PC-3 (cell line): ENCODE measurements at regions not wholly inside any gene's neighbourhood (a gene's known extent, or its start where the extent isn't known, plus 50 kb on each side); places are given as distances from the start of the nearest gene placed in this dataset.

Experiments
- ATAC-seq: fragments of 200-7000 bp; cut with Tn5 transposase; 2 replicates; pipeline ENCODE4 v1.9.1; 2020; ENCODE audit warnings: mild to moderate bottlenecking, moderate library complexity
- BruUV-seq: library from RNA; stranded (reverse); fragments of 400-500 nt; replicated peaks from 2 replicates; lab custom pipeline; 2021; lab: Mats Ljungman, UMichigan
- CTCF ChIA-PET: fragments of 300-600 bp; sonication (Branson Sonifier 250); formaldehyde crosslinking; loops from one replicate; lab custom pipeline; 2022; ENCODE audit warnings: antibody characterized with exemption; lab: Charles Lee
- POLR2A ChIA-PET: fragments of 300-600 bp; sonication (Branson Sonifier 250); formaldehyde crosslinking; loops from one replicate; lab custom pipeline; 2022; ENCODE audit warnings: antibody characterized with exemption; ENCODE audit not compliant: unreplicated experiment; lab: Charles Lee
- DNase-seq: peaks from one replicate; pipeline ENCODE4 v3.0.0-alpha.2; 2015
- H2AFZ ChIP-seq: fragments of 300-600 bp; sonication (generic); 2 replicates; pipeline ENCODE4 v1.6.0; 2016; ENCODE audit warnings: antibody characterized with exemption, low read length
- H3F3A ChIP-seq: fragments of 300-600 bp; sonication (generic); one replicate; pipeline ENCODE4 v1.6.0; 2017; ENCODE audit warnings: antibody characterized with exemption, low read length, control low read depth, mild to moderate bottlenecking; ENCODE audit not compliant: unreplicated experiment
- H3K27ac ChIP-seq: fragments of 300-600 bp; sonication (generic); 2 replicates; pipeline ENCODE4 v1.5.1; 2016; ENCODE audit warnings: mild to moderate bottlenecking, low read length
- H3K27me3 ChIP-seq: fragments of 300-600 bp; sonication (generic); 2 replicates; pipeline ENCODE4 v1.6.1; 2016; ENCODE audit warnings: low read length, mixed read lengths
- H3K36me3 ChIP-seq: fragments of 300-600 bp; sonication (generic); 2 replicates; pipeline ENCODE4 v1.6.1; 2016; ENCODE audit warnings: low read depth, mixed run types, low read length, mixed read lengths
- H3K4me1 ChIP-seq: fragments of 300-600 bp; sonication (generic); 2 replicates; pipeline ENCODE4 v1.5.1; 2016; ENCODE audit warnings: low read length; ENCODE audit not compliant: insufficient read depth
- H3K4me2 ChIP-seq: fragments of 300-600 bp; sonication (generic); 2 replicates; pipeline ENCODE4 v1.6.0; 2016; ENCODE audit warnings: low read length
- H3K4me3 ChIP-seq: fragments of 300-600 bp; sonication (generic); 2 replicates; pipeline ENCODE4 v1.5.1; 2016; ENCODE audit warnings: mild to moderate bottlenecking, low read length, mixed read lengths
- H3K79me2 ChIP-seq: fragments of 300-600 bp; sonication (generic); 2 replicates; pipeline ENCODE4 v1.6.1; 2017; ENCODE audit warnings: low read length, mixed read lengths
- H3K9ac ChIP-seq: fragments of 300-600 bp; sonication (generic); 2 replicates; pipeline ENCODE4 v1.6.0; 2016; ENCODE audit warnings: mild to moderate bottlenecking, low read length
- H3K9me2 ChIP-seq: fragments of 300-600 bp; sonication (generic); replicated peaks from 2 replicates; pipeline ENCODE4 v1.6.1; 2016; ENCODE audit warnings: mixed run types, low read length, mixed read lengths
- H3K9me3 ChIP-seq: fragments of 300-600 bp; sonication (generic); 2 replicates; pipeline ENCODE4 v1.6.1; 2016; ENCODE audit warnings: low read length, mixed read lengths
- H4K20me1 ChIP-seq: fragments of 300-600 bp; sonication (generic); 2 replicates; pipeline ENCODE4 v1.6.1; 2016; ENCODE audit warnings: low read length, mixed read lengths
- EZH2 ChIP-seq: fragments of 300-600 bp; sonication (generic); IDR thresholded peaks from one replicate; pipeline ENCODE4 v1.6.1; 2017; ENCODE audit warnings: antibody characterized with exemption, mild to moderate bottlenecking, low read length; ENCODE audit not compliant: unreplicated experiment
- EZH2phosphoT487 ChIP-seq: fragments of 300-600 bp; sonication (generic); IDR thresholded peaks from 2 replicates; pipeline ENCODE4 v1.6.1; 2018; ENCODE audit warnings: mild to moderate bottlenecking, antibody characterized with exemption, low read length, borderline replicate concordance
- intact Hi-C: fragments of 100-400 bp; cut with micrococcal nuclease; formaldehyde crosslinking; loops from 2 replicates; pipeline ENCODE4 v1.9.0; 2023
- TF ChIP-seq, protein P1 (sequence below): fragments of 300-600 bp; sonication (generic); conservative IDR thresholded peaks from 2 replicates; pipeline ENCODE4 v1.5.1; 2017; ENCODE audit warnings: antibody characterized with exemption, low read depth, mild to moderate bottlenecking, low read length

DNA sequence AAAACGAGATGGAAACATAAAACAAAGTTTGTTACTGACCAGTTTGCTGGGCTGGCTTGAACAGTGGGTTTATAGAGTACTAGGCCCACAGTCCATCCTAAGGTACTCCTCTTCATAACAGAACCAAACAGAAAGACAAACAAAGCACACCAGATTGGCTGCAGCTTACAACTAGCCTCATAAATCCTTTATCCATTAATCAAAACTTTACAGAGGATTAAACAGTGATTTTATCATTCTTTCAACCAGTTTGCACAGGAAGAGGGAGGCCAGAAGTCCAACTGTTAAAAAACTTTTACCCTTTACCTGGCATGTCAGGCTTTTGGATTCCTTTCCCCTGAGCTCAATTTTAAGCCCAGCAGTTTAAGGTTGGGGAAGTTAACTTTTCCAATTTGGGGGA is 1467.6 kb downstream of the MAT2B start:
- no peaks in the 10 kb centered on the region for H4K20me1 ChIP-seq
- CTCF ChIA-PET: no interaction called here
- H3F3A ChIP-seq: no peaks in the 10 kb centered on the region
- no peak overlapping the region for H2AFZ ChIP-seq
- ATAC-seq (no peak), DNase-seq (no peak)
- no peaks in the 10 kb centered on the region for H3K27me3 ChIP-seq
- no peak for TF ChIP-seq EZH2phosphoT487
- TF ChIP-seq EZH2: no peak
- TF ChIP-seq, protein P1, sequence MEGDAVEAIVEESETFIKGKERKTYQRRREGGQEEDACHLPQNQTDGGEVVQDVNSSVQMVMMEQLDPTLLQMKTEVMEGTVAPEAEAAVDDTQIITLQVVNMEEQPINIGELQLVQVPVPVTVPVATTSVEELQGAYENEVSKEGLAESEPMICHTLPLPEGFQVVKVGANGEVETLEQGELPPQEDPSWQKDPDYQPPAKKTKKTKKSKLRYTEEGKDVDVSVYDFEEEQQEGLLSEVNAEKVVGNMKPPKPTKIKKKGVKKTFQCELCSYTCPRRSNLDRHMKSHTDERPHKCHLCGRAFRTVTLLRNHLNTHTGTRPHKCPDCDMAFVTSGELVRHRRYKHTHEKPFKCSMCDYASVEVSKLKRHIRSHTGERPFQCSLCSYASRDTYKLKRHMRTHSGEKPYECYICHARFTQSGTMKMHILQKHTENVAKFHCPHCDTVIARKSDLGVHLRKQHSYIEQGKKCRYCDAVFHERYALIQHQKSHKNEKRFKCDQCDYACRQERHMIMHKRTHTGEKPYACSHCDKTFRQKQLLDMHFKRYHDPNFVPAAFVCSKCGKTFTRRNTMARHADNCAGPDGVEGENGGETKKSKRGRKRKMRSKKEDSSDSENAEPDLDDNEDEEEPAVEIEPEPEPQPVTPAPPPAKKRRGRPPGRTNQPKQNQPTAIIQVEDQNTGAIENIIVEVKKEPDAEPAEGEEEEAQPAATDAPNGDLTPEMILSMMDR: no peak
- no peaks in the 10 kb centered on the region for H3K79me2 ChIP-seq
- no peak overlapping the region for H3K9ac ChIP-seq
- 0 out of 2 replicates have a peak, but pooled peaks cover 3% of the 10 kb centered on the region for H3K9me3 ChIP-seq
- H3K27ac ChIP-seq: no peak overlapping the region
- no peaks in the 10 kb centered on the region for H3K4me1 ChIP-seq
- BruUV-seq: no TSS peak
- POLR2A ChIA-PET: no interaction called here
- H3K4me3 ChIP-seq: no peak overlapping the region
- no peaks in the 10 kb centered on the region for H3K36me3 ChIP-seq
- intact Hi-C loops: no loop called here
- no peak overlapping the region for H3K4me2 ChIP-seq
- no peaks in the 10 kb centered on the region for H3K9me2 ChIP-seq

DNA sequence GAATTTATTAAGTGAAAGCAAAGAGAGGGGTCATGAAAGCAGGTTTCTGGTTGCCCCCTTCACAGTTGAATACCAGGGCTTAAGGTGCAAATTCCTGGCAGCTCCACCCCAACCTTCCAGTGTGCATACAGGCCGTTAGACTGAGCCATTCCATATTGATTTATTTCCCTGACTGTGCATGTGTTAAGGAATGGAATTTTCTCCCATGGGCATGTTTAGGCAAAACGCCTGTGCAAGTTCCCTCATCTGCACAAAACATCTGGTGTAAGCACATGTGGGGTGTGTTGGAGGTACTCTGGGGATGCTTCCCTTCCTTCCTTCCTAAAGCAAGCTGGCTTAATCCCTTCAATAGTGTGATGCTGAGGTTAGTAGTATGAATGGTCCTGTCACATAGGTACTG is 1470.6 kb downstream of the MAT2B start:
- no peak overlapping the region for H3K27ac ChIP-seq
- no peak overlapping the region for H3K9ac ChIP-seq
- 0 out of 2 replicates have a peak, but pooled peaks cover 3% of the 10 kb centered on the region for H3K9me3 ChIP-seq
- no peak overlapping the region for H2AFZ ChIP-seq
- DNase-seq (no peak), ATAC-seq (no peak)
- no peak overlapping the region for H3K4me3 ChIP-seq
- TF ChIP-seq EZH2 (no peak), EZH2phosphoT487 (no peak)
- TF ChIP-seq, protein P1: no peak
- POLR2A ChIA-PET: no interaction called here
- no peaks in the 10 kb centered on the region for H3K4me1 ChIP-seq
- no peaks in the 10 kb centered on the region for H3K36me3 ChIP-seq
- no TSS peak for BruUV-seq
- intact Hi-C loops: no loop called here
- H4K20me1 ChIP-seq: no peaks in the 10 kb centered on the region
- CTCF ChIA-PET: no interaction called here
- H3K27me3 ChIP-seq: no peaks in the 10 kb centered on the region
- H3F3A ChIP-seq: no peaks in the 10 kb centered on the region
- H3K79me2 ChIP-seq: no peaks in the 10 kb centered on the region
- no peak overlapping the region for H3K4me2 ChIP-seq
- no peaks in the 10 kb centered on the region for H3K9me2 ChIP-seq

DNA sequence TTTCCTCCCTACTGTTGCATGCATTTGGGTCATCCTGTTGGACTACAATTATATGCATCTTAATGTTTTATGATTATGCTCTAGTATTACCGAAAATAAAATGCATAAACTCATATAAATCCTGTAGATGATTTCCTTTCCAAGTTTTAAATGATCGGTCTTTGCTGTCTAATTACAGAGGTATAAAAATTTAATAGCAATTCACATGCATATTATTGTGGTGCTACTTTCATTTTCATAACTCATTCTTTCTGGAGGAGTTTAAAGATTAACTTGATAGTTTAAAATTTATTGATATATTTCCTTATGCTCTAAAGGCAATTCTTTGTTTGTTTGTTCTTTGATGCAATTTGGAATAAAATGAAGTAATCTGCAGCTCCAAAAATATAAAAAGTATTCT is 1475.1 kb downstream of the MAT2B start:
- Histone ChIP-seq H3K79me2 (no peaks in the 10 kb centered on the region), H3K4me1 (no peaks in the 10 kb centered on the region), H3F3A (no peaks in the 10 kb centered on the region), H3K9me2 (no peaks in the 10 kb centered on the region), H3K4me3 (no peak overlapping the region), H3K36me3 (no peaks in the 10 kb centered on the region), H2AFZ (no peak overlapping the region), H3K9ac (no peak overlapping the region), H4K20me1 (no peaks in the 10 kb centered on the region), H3K27me3 (no peaks in the 10 kb centered on the region), H3K4me2 (no peak overlapping the region), H3K27ac (no peak overlapping the region), H3K9me3 (0 out of 2 replicates have a peak, but pooled peaks cover 3% of the 10 kb centered on the region)
- TF ChIP-seq EZH2phosphoT487 (no peak), EZH2 (no peak)
- TF ChIP-seq, protein P1: no peak
- ChIA-PET POLR2A (no interaction called here), CTCF (no interaction called here)
- intact Hi-C loops: no loop called here
- DNase-seq (no peak), ATAC-seq (no peak)
- BruUV-seq: no TSS peak
